HepG2 (cell line): ENCODE measurements at regions not wholly inside any gene's neighbourhood (a gene's known extent, or its start where the extent isn't known, plus 50 kb on each side); places are given as distances from the start of the nearest gene placed in this dataset.

Source experiments
- ATAC-seq: fragments of 200-7000 bp; cut with Tn5 transposase; 3 replicates; pipeline ENCODE4 v1.9.1; 2020; ENCODE audit warnings: mild to moderate bottlenecking, moderate library complexity
- BruUV-seq: library from RNA; stranded (reverse); fragments of 400-500 nt; replicated peaks from 2 replicates; lab custom pipeline; 2021; lab: Mats Ljungman, UMichigan
- CTCF ChIA-PET: fragments of 300-600 bp; formaldehyde crosslinking; extraction: SDS; loops from one replicate; lab custom pipeline; 2021; ENCODE audit warnings: low total read pairs, inconsistent platforms, low intra/inter-chr PET ratio; lab: Yijun Ruan, JAX
- POLR2A ChIA-PET: fragments of 350-600 bp; sonication (Branson Sonifier 250); formaldehyde crosslinking; loops from one replicate; lab custom pipeline; 2020; ENCODE audit warnings: antibody characterized with exemption, inconsistent platforms; lab: Yijun Ruan, JAX
- DNase-seq: peaks from one replicate; pipeline ENCODE4 v3.0.0-alpha.2; 2015; ENCODE audit warnings: low spot score
- FAIRE-seq: peaks from 3 replicates; lab custom pipeline; 2011; peaks lifted over from hg19 to GRCh38; lab: Jason Lieb, UNC
- H2AFZ ChIP-seq: one replicate; pipeline ENCODE4 v1.6.1; 2011; ENCODE audit warnings: low read length, inconsistent platforms
- H3K27ac ChIP-seq: fragments of 300-600 bp; 3 replicates; pipeline ENCODE4 v1.8.0; 2011; ENCODE audit warnings: mixed run types, mild to moderate bottlenecking, mixed read lengths, low read length, inconsistent platforms; ENCODE audit not compliant: insufficient read depth; ENCODE audit errors: extremely low read length
- H3K27me3 ChIP-seq, 2 experiments: fragments of 200-600 bp in 1 of 2; 2 replicates in 1 of 2; 3 replicates in 1 of 2; pipeline versions ENCODE4 v1.6.0 to v1.8.0; 2011; ENCODE audit warnings: low read length in 2 of 2, mild to moderate bottlenecking in 2 of 2, moderate library complexity in 2 of 2, inconsistent platforms in 1 of 2; ENCODE audit not compliant: insufficient read depth in 2 of 2, control insufficient read depth in 1 of 2
- H3K36me3 ChIP-seq, 2 experiments: fragments of 200-600 bp in 1 of 2; replicated peaks in 1 of 2; 2 replicates in 1 of 2; 3 replicates in 1 of 2; pipeline versions ENCODE4 v1.5.1 to v1.8.0; 2011; ENCODE audit warnings: low read length in 2 of 2, inconsistent platforms in 1 of 2; ENCODE audit not compliant: insufficient read depth in 2 of 2, control insufficient read depth in 1 of 2
- H3K4me1 ChIP-seq: 2 replicates; pipeline ENCODE4 v1.5.1; 2012; ENCODE audit warnings: low read length, inconsistent platforms; ENCODE audit not compliant: insufficient read depth
- H3K4me2 ChIP-seq: 2 replicates; pipeline ENCODE4 v1.6.0; 2011; ENCODE audit warnings: low read depth, low read length, inconsistent platforms
- H3K4me3 ChIP-seq, 3 experiments: fragments of 200-600 bp in 1 of 3; sonication (generic), shearing (Covaris generic) in 1 of 3; replicated peaks in 1 of 3; 2 replicates each; pipeline ENCODE4 v1.5.1; 2011 to 2016; ENCODE audit warnings: low read length in 3 of 3, inconsistent platforms in 2 of 3, low read depth in 2 of 3, mild to moderate bottlenecking in 2 of 3, control low read depth in 1 of 3, mixed read lengths in 1 of 3; ENCODE audit not compliant: insufficient read depth in 1 of 3
- H3K79me2 ChIP-seq: one replicate; pipeline ENCODE4 v1.6.1; 2011; ENCODE audit warnings: low read length, inconsistent platforms; ENCODE audit not compliant: insufficient read depth
- H3K9ac ChIP-seq: 2 replicates; pipeline ENCODE4 v1.6.0; 2011; ENCODE audit warnings: mild to moderate bottlenecking, low read depth, low read length, inconsistent platforms; ENCODE audit not compliant: insufficient read depth
- H3K9me3 ChIP-seq: 2 replicates; pipeline ENCODE4 v1.5.1; 2012; ENCODE audit warnings: mild to moderate bottlenecking, low read length
- H4K20me1 ChIP-seq: 2 replicates; pipeline ENCODE4 v1.6.0; 2011; ENCODE audit warnings: inconsistent platforms, mild to moderate bottlenecking, low read length, moderate library complexity; ENCODE audit not compliant: insufficient read depth
- GATA4 ChIP-seq: sonication (generic); IDR thresholded peaks from 2 replicates; pipeline ENCODE4 v1.6.1; 2016; ENCODE audit warnings: antibody characterized with exemption, low read depth, borderline replicate concordance
- GLMP ChIP-seq: sonication (generic); formaldehyde crosslinking; IDR thresholded peaks from 2 replicates; pipeline ENCODE4 v1.9.0; 2021; ENCODE audit warnings: missing genetic modification reagents, mild to moderate bottlenecking, borderline replicate concordance
- GTF2F1 ChIP-seq: fragments of 150-350 bp; IDR thresholded peaks from 2 replicates; pipeline ENCODE4 v1.6.1; 2014; ENCODE audit warnings: low read length
- HINFP ChIP-seq: sonication (generic); formaldehyde crosslinking; IDR thresholded peaks from 2 replicates; pipeline ENCODE4 v1.4.0; 2020; ENCODE audit warnings: low read depth, mild to moderate bottlenecking, missing genetic modification reagents
- KLF13 ChIP-seq: sonication (generic); formaldehyde crosslinking; IDR thresholded peaks from 2 replicates; pipeline ENCODE4 v1.4.0; 2020; ENCODE audit warnings: mild to moderate bottlenecking, missing genetic modification reagents
- ZGPAT ChIP-seq: IDR thresholded peaks from 2 replicates; pipeline ENCODE4 v1.6.1; 2016; ENCODE audit warnings: mild to moderate bottlenecking
- ZNF609 ChIP-seq: sonication (generic); formaldehyde crosslinking; IDR thresholded peaks from 2 replicates; pipeline ENCODE4 v1.4.0; 2020; ENCODE audit warnings: mild to moderate bottlenecking, missing genetic modification reagents, borderline replicate concordance
- WGBS: methylation state at CpG from one replicate; pipeline ENCODE4 v1.1.6; 2017; ENCODE audit warnings: low lambda C conversion rate; 5-methylcytosine and 5-hydroxymethylcytosine counted together
- in situ Hi-C: cut with HindIII; loops from 2 replicates; pipeline ENCODE4 v1.10.0; 2017; ENCODE audit warnings: low pct_unique_long_range_greater_than_20kb; ENCODE audit not compliant: extremely low pct_ligation_motif_present
- intact Hi-C: fragments of 100-400 bp; cut with micrococcal nuclease; formaldehyde crosslinking; loops from one replicate; pipeline ENCODE4 v1.10.0; 2022; ENCODE audit not compliant: unreplicated experiment

- TF ChIP-seq KLF13 (CRISPR knock-in tag), result no peak
- TF ChIP-seq GATA4, result no peak
These were observed 322.4 kb upstream of the EYS start (continued) for GRCh38 chr6:66029391-66029790.

GRCh38 chr6:65999288-65999791 lies 292.3 kb upstream of the EYS start:
- no TSS peak for BruUV-seq
- FAIRE-seq, result no peak
- Histone ChIP-seq H3K9ac (no peak overlapping the region), H4K20me1 (no peaks in the 10 kb centered on the region; the same call in 1 of the 2 replicates), H3K27me3 (no peaks in the 10 kb centered on the region), H3K9me3 (no peaks in the 10 kb centered on the region), H3K4me2 (no peak overlapping the region), H3K79me2 (no peaks in the 10 kb centered on the region), H3K4me3 (no peak overlapping the region), H3K36me3 (no peaks in the 10 kb centered on the region), H3K27ac (no peak overlapping the region), H3K4me1 (no peaks in the 10 kb centered on the region), H2AFZ (no peak overlapping the region)
- no peak; the same call in 2 of the 3 replicates for ATAC-seq
- WGBS, result 78% methylated on average over 17 of the region's 30 CpGs
- CTCF ChIA-PET, result no interaction called here
- in situ Hi-C loops, result no loop called here
- POLR2A ChIA-PET, result no interaction called here
- intact Hi-C loops, result no loop called here
- no peak for DNase-seq
- TF ChIP-seq ZNF609 (CRISPR knock-in tag) (no peak), GLMP (CRISPR knock-in tag) (no peak), HINFP (CRISPR knock-in tag) (no peak), GTF2F1 (no peak), ZGPAT (CRISPR knock-in tag) (no peak)
